Epithelial cell of proximal tubule (primary cell): ENCODE measurements at regions not wholly inside any gene's neighbourhood (a gene's known extent, or its start where the extent isn't known, plus 50 kb on each side); places are given as distances from the start of the nearest gene placed in this dataset.

Source experiments
- DNase-seq: peaks from one replicate; pipeline ENCODE4 v3.0.0-alpha.2; 2011; ENCODE audit warnings: low read depth
- H3K4me3 ChIP-seq: 2 replicates; pipeline ENCODE4 v1.5.1; 2011; ENCODE audit warnings: low read depth, mild to moderate bottlenecking, low read length
- TF ChIP-seq, protein P1 (sequence below): conservative IDR thresholded peaks from 2 replicates; pipeline ENCODE4 v1.5.1; 2012; ENCODE audit warnings: low read depth, mild to moderate bottlenecking, low read length

DNA sequence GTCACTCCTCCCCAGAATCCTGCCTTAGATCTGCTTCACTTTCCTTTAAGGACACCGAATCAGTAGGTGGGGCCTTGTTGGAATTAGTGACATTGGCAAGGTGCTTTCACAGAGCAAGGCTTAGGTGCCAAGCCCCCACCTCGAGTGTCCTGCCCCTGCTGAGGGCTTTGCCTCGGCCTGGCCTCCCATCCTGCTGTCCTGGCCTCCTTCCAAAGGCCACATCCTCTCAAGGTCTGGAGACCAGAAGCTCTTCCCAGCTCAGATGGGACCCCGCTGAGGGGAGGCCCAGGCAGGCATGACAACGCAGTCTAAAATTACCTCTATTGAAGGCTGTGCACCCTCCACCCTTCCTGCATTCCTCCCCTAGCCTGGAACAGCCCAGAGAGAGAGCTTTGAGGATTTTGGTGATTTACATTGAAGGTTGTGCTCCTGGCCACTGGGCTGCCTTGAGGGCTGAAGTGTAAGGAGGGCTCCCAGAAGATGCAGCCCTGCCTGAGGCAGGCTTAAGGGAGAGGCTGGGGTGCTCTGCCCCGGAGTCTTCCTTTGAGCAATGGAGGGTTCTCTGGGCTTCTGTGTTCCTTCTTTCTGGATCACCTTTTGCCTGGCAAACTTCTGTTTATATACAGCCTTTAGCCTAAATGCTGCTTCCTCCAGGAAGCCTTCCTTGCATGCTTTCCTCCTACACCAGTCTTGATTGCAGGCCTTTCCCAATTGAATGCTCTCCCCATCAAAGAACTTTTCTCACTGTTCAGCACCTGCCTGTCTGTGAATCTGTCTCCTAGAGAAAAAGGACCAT lies 154.4 kb downstream of the DDX1 start:
- H3K4me3 ChIP-seq = no peak overlapping the region
- TF ChIP-seq, protein P1, sequence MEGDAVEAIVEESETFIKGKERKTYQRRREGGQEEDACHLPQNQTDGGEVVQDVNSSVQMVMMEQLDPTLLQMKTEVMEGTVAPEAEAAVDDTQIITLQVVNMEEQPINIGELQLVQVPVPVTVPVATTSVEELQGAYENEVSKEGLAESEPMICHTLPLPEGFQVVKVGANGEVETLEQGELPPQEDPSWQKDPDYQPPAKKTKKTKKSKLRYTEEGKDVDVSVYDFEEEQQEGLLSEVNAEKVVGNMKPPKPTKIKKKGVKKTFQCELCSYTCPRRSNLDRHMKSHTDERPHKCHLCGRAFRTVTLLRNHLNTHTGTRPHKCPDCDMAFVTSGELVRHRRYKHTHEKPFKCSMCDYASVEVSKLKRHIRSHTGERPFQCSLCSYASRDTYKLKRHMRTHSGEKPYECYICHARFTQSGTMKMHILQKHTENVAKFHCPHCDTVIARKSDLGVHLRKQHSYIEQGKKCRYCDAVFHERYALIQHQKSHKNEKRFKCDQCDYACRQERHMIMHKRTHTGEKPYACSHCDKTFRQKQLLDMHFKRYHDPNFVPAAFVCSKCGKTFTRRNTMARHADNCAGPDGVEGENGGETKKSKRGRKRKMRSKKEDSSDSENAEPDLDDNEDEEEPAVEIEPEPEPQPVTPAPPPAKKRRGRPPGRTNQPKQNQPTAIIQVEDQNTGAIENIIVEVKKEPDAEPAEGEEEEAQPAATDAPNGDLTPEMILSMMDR = no peak
- no peak for DNase-seq

- no peak overlapping the region for H3K4me3 ChIP-seq
- TF ChIP-seq, protein P1 = no peak
- DNase-seq = no peak
These were observed 155.3 kb downstream of the DDX1 start for GRCh38 chr2:15746703-15747550.

GRCh38 chr2:15747603-15748471 lies 156.2 kb downstream of the DDX1 start:
- no peak for DNase-seq

DNA sequence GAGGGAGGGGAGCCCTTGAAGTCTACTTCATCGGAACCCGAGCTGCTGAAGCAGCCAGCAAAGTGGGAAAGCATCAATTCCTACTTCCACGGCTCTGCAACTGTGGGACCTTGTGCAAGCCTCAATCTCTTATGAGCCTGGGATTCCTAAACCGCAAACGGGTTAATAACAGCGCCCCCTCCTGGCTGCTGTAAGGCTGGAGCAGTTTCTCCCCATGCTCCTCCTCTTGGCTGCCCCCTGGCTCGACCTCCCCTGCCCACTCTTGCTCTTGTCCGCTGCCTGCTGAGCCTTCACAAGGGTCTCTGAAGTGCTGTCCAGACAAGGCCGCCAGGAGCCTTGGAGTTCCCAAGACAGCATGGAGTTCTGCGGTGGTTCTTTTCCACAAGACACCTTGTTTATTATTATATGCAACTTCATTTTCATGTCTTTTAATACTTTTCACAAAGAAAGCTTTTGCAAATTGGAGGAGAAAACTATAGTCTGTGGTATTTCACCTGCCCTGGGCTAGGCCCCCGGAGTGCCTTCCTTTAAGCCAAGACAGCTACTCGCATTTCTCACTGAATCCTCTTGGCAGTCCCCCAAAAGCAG lies 157.2 kb downstream of the DDX1 start:
- no peak overlapping the region for H3K4me3 ChIP-seq
- DNase-seq = no peak
- TF ChIP-seq, protein P1 = peak; percentile 65

More at GRCh38 chr2:15747603-15748471, 156.2 kb downstream of the DDX1 start:
- no peak overlapping the region for H3K4me3 ChIP-seq
- TF ChIP-seq, protein P1 = no peak

- TF ChIP-seq, protein P1 = no peak
- no peak overlapping the region for H3K4me3 ChIP-seq
- DNase-seq = no peak
These were observed 158.1 kb downstream of the DDX1 start for GRCh38 chr2:15749460-15750432.
